GM12878 (cell line): ENCODE measurements at regions not wholly inside any gene's neighbourhood (a gene's known extent, or its start where the extent isn't known, plus 50 kb on each side); places are given as distances from the start of the nearest gene placed in this dataset.

Experiments
- ATAC-seq: fragments of 200-7000 bp; cut with Tn5 transposase; 3 replicates; pipeline ENCODE4 v1.9.1; 2020; ENCODE audit warnings: mild to moderate bottlenecking, moderate library complexity
- BruUV-seq: library from RNA; stranded (reverse); fragments of 400-500 nt; replicated peaks from 2 replicates; lab custom pipeline; 2021; lab: Mats Ljungman, UMichigan
- CTCF ChIA-PET: fragments of 300-600 bp; sonication (Branson Sonifier 250); formaldehyde crosslinking; extraction: SDS; loops from one replicate; lab custom pipeline; 2021; ENCODE audit warnings: inconsistent platforms; lab: Yijun Ruan, JAX
- POLR2A ChIA-PET: fragments of 350-600 bp; formaldehyde crosslinking; extraction: SDS; loops from one replicate; lab custom pipeline; 2021; ENCODE audit warnings: inconsistent platforms; lab: Charles Lee
- RAD21 ChIA-PET: fragments of 300-600 bp; sonication (Branson Sonifier 250); formaldehyde crosslinking; loops from one replicate; lab custom pipeline; 2023; ENCODE audit warnings: antibody characterized with exemption; ENCODE audit not compliant: unreplicated experiment; lab: Charles Lee
- SMC1A ChIA-PET: fragments of 300-600 bp; sonication (Branson Sonifier 250); formaldehyde crosslinking; loops from one replicate; lab custom pipeline; 2023; ENCODE audit not compliant: unreplicated experiment, uncharacterized antibody; lab: Charles Lee
- DNase-seq: peaks from one replicate; pipeline ENCODE4 v3.0.0-alpha.2; 2011; ENCODE audit warnings: low read depth, low spot score
- FAIRE-seq: peaks from 3 replicates; lab custom pipeline; 2011; peaks lifted over from hg19 to GRCh38; lab: Jason Lieb, UNC
- H2AFZ ChIP-seq: 2 replicates; pipeline ENCODE4 v1.6.0; 2011; ENCODE audit warnings: low read depth, low read length, control low read depth; ENCODE audit not compliant: control insufficient read depth
- H3K27ac ChIP-seq: 2 replicates; pipeline ENCODE4 v1.5.1; 2011; ENCODE audit warnings: control low read depth; ENCODE audit not compliant: control insufficient read depth, insufficient read depth
- H3K27me3 ChIP-seq, 2 experiments: replicated peaks in 1 of 2; 2 replicates each; pipeline versions ENCODE4 v1.6.0 to v1.6.1; 2011; ENCODE audit warnings: low read length in 1 of 2; ENCODE audit not compliant: control insufficient read depth in 2 of 2, insufficient read depth in 2 of 2
- H3K36me3 ChIP-seq, 2 experiments: 2 replicates each; pipeline ENCODE4 v1.5.1; 2011; ENCODE audit warnings: low read length in 1 of 2; ENCODE audit not compliant: control insufficient read depth in 2 of 2, insufficient read depth in 2 of 2
- H3K4me1 ChIP-seq: 2 replicates; pipeline ENCODE4 v1.6.1; 2011; ENCODE audit warnings: mild to moderate bottlenecking, low read length, moderate library complexity, mixed read lengths; ENCODE audit not compliant: control insufficient read depth, insufficient read depth
- H3K4me2 ChIP-seq: 2 replicates; pipeline ENCODE4 v1.6.0; 2011; ENCODE audit warnings: control low read depth; ENCODE audit not compliant: control insufficient read depth, insufficient read depth
- H3K4me3 ChIP-seq: fragments of 200-600 bp; sonication (generic); 2 replicates; pipeline ENCODE4 v1.5.1; 2016
- H3K79me2 ChIP-seq: 2 replicates; pipeline ENCODE4 v1.6.0; 2011; ENCODE audit warnings: low read length; ENCODE audit not compliant: control insufficient read depth, insufficient read depth
- H3K9ac ChIP-seq: 2 replicates; pipeline ENCODE4 v1.8.0; 2011; ENCODE audit warnings: low read length, control low read depth, mixed read lengths; ENCODE audit not compliant: control insufficient read depth, insufficient read depth
- H3K9me3 ChIP-seq: replicated peaks from 3 replicates; pipeline ENCODE4 v1.5.1; 2011; ENCODE audit warnings: mild to moderate bottlenecking, low read length; ENCODE audit not compliant: control insufficient read depth, insufficient read depth
- H4K20me1 ChIP-seq: 2 replicates; pipeline ENCODE4 v1.6.0; 2011; ENCODE audit not compliant: control insufficient read depth, insufficient read depth
- CHD1 ChIP-seq: IDR thresholded peaks from 2 replicates; pipeline ENCODE4 v1.6.1; 2012; ENCODE audit warnings: low read depth, low read length, improper control_type of control experiment
- HCFC1 ChIP-seq: fragments of 150-350 bp; IDR thresholded peaks from 2 replicates; pipeline ENCODE4 v1.6.1; 2014; ENCODE audit warnings: low read length
- WGBS: methylation state at CpG from one replicate; pipeline ENCODE4 v1.1.6; 2016; ENCODE audit warnings: low lambda C conversion rate; ENCODE audit not compliant: insufficient replicate concordance, insufficient coverage; ENCODE audit errors: missing lambda C conversion rate; 5-methylcytosine and 5-hydroxymethylcytosine counted together
- in situ Hi-C: fragments of 300-500 bp; cut with MboI; formaldehyde crosslinking; loops from 9 replicates; pipeline ENCODE4 v1.14.3; 2018; ENCODE audit warnings: mixed read lengths
- intact Hi-C: fragments of 100-400 bp; cut with micrococcal nuclease; formaldehyde crosslinking; loops from one replicate; pipeline ENCODE4 v1.14.2; 2022; ENCODE audit not compliant: unreplicated experiment
- TF ChIP-seq, protein P1 (sequence below): fragments of 450-650 bp; formaldehyde crosslinking; IDR thresholded peaks from 2 replicates; pipeline ENCODE4 v1.4.0; 2022; ENCODE audit warnings: mild to moderate bottlenecking, moderate library complexity
- TF ChIP-seq, protein P2 (sequence below): fragments of 450-650 bp; IDR thresholded peaks from 2 replicates; pipeline ENCODE4 v1.6.1; 2017; ENCODE audit warnings: borderline replicate concordance

DNA sequence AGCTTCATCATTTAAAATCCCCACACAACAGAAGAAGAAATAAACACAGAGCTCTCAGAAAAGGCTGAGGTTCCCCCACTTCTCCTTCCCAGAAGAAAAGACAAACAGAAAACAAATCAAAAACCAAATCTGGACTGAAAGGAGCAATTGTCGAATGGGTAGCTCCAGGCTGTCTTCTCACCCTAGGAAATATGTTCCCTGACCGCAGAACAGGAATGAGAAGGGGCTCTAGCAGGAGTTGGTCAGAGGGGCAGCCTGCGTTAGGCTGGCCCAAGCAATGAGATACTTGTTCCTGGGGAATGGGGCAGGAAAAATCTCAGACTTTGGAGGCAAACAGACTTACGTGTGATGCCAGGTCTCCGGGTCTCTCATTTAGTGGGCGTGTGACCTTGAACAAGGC is 562.6 kb upstream of the CADM1 start:
- TF ChIP-seq CHD1: no peak
- no peak for TF ChIP-seq HCFC1
- TF ChIP-seq, protein P1, sequence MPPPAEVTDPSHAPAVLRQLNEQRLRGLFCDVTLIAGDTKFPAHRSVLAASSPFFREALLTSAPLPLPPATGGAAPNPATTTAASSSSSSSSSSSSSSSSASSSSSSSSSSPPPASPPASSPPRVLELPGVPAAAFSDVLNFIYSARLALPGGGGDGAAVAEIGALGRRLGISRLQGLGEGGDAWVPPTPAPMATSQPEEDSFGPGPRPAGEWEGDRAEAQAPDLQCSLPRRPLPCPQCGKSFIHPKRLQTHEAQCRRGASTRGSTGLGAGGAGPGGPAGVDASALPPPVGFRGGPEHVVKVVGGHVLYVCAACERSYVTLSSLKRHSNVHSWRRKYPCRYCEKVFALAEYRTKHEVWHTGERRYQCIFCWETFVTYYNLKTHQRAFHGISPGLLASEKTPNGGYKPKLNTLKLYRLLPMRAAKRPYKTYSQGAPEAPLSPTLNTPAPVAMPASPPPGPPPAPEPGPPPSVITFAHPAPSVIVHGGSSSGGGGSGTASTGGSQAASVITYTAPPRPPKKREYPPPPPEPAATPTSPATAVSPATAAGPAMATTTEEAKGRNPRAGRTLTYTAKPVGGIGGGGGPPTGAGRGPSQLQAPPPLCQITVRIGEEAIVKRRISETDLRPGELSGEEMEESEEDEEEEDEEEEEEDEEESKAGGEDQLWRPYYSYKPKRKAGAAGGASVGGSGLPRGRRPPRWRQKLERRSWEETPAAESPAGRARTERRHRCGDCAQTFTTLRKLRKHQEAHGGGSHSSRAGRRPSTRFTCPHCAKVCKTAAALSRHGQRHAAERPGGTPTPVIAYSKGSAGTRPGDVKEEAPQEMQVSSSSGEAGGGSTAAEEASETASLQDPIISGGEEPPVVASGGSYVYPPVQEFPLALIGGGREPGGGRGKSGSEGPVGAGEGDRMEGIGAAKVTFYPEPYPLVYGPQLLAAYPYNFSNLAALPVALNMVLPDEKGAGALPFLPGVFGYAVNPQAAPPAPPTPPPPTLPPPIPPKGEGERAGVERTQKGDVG (CRISPR knock-in tag): no peak
- TF ChIP-seq, protein P2, sequence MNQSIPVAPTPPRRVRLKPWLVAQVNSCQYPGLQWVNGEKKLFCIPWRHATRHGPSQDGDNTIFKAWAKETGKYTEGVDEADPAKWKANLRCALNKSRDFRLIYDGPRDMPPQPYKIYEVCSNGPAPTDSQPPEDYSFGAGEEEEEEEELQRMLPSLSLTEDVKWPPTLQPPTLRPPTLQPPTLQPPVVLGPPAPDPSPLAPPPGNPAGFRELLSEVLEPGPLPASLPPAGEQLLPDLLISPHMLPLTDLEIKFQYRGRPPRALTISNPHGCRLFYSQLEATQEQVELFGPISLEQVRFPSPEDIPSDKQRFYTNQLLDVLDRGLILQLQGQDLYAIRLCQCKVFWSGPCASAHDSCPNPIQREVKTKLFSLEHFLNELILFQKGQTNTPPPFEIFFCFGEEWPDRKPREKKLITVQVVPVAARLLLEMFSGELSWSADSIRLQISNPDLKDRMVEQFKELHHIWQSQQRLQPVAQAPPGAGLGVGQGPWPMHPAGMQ: no peak
- H2AFZ ChIP-seq: no peak overlapping the region
- H3K27ac ChIP-seq: no peak overlapping the region
- DNase-seq (no peak), ATAC-seq (no peak), FAIRE-seq (no peak)
- no peaks in the 10 kb centered on the region for H4K20me1 ChIP-seq
- SMC1A ChIA-PET: no interaction called here
- in situ Hi-C loops: no loop called here
- POLR2A ChIA-PET: no interaction called here
- WGBS: 98% methylated on average over 6 of the region's 6 CpGs
- no peaks in the 10 kb centered on the region; the same call in 2 of the 3 replicates for H3K9me3 ChIP-seq
- CTCF ChIA-PET: interaction anchor here (1.6 kb wide), 1 partner anchor 76 kb away, joined by 4 read pairs; no protein-coding TSS in a partner anchor
- BruUV-seq: no TSS peak
- no peaks in the 10 kb centered on the region for H3K79me2 ChIP-seq
- intact Hi-C loops: no loop called here
- H3K27me3 ChIP-seq: no peaks in the 10 kb centered on the region
- H3K4me1 ChIP-seq: peaks cover 26% of the 10 kb centered on the region
- no peaks in the 10 kb centered on the region for H3K36me3 ChIP-seq
- RAD21 ChIA-PET: no interaction called here
- no peak overlapping the region for H3K4me3 ChIP-seq
- no peak overlapping the region for H3K9ac ChIP-seq
- no peak overlapping the region for H3K4me2 ChIP-seq
